NCI-H2171 (cell line): ENCODE measurements at regions not wholly inside any gene's neighbourhood (a gene's known extent, or its start where the extent isn't known, plus 50 kb on each side); places are given as distances from the start of the nearest gene placed in this dataset.

Source experiments
- DNase-seq: peaks from one replicate; lab custom pipeline; 2025; lab: John Stamatoyannopoulos, UW

DNA sequence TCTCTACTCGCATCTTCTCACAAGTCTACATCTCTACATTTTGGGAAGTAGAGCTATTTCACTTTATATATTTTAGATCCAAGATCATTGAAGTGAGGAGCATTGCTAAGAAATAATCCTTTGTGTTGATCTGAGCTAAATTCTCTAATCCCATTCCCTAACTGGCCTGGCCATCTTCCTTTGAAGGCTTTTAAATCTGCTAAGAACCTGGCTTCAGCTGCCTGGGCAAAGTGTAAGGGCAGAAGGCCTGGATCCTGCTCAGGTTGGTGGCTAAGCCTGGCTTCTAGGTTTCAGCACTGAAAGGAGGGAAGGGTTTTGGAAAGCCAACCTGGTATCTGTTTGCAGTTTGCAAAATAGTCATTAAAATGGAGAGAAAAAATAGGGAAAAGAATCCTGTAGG is 167.6 kb downstream of the BRINP2 start:
- no peak for DNase-seq

GRCh38 chr1:177334903-177335302 is 164.1 kb downstream of the BRINP2 start:
- no peak for DNase-seq

GRCh38 chr1:177333936-177334595 is 163.3 kb downstream of the BRINP2 start:
- no peak for DNase-seq
